Right kidney (tissue), 1 donor: ENCODE measurements at regions not wholly inside any gene's neighbourhood (a gene's known extent, or its start where the extent isn't known, plus 50 kb on each side); places are given as distances from the start of the nearest gene placed in this dataset.

Experiments used
- DNase-seq: peaks from one replicate; pipeline ENCODE4 v3.0.0-alpha.2; 2016

- DNase-seq = no peak
These were observed 194.8 kb upstream of the PRSS16 start for GRCh38 chr6:27052731-27053082.

- DNase-seq = no peak
These were observed 193.8 kb upstream of the PRSS16 start for GRCh38 chr6:27053738-27054137.

DNA sequence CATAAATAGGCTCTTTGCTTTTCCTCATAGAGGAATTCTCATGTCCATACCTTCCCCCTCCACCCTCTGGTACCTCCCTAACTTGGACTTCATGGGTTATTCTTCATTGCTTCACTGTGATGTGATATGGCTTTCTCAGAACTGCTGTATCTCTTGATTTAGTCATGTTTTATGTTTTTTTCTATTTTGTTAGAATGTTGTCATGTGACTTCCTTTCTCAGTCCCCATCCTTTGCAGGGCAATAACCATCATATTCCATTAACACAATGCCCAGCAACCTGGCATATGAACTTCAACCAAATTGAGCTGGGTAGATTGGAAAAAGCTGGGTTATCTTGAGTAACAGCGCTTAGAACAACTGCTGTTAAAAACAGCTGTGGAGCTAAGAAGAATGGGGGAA lies 190.9 kb upstream of the PRSS16 start:
- no peak for DNase-seq

GRCh38 chr6:27059621-27060425 lies 187.7 kb upstream of the PRSS16 start:
- DNase-seq = no peak

GRCh38 chr6:27061235-27061993 lies 186.1 kb upstream of the PRSS16 start:
- no peak for DNase-seq

- no peak for DNase-seq
These were observed 184.7 kb upstream of the PRSS16 start for GRCh38 chr6:27062755-27063154.

- no peak for DNase-seq
These were observed 182.3 kb upstream of the PRSS16 start for GRCh38 chr6:27065183-27065582.

DNA sequence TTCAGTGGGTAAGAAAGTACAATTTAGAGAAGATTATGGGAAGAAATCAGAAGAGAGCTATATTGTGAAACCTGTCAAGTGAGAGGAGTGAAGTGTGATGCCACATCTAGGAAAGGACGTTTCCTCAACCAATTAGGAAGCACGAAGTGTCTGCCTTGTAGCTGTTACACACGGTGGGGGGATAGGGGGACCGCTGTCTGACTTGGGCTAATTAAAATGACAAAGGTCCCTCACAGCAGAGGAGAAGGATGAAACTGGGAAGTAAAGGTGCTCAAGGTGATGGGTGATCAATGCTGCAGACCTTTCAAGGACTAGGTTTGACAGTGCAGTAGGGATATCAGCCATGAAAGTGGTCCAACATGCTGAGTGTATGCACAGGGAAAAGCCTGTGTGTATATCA lies 181.1 kb upstream of the PRSS16 start:
- no peak for DNase-seq

DNA sequence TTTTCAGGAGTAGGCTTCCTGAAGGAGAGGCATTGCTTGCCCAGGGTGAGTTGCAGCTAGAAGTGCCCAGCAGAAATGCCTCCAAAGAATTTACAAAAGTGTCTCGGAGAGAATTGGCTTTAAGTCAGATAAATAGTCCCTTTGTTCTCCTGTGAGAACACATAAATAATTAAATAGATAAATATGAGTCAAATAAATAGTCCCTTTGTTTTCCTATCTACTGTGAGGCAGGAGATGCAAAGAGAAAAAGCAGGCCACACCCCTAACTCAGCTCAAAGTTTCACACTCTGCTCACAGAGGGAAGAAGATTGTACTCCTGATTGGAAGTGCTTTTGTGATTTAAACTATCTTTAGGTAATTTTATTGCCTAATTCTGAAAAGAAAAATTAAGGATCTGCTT lies 180.7 kb upstream of the PRSS16 start:
- no peak for DNase-seq

GRCh38 chr6:27073441-27073840 lies 174.1 kb upstream of the PRSS16 start:
- DNase-seq = no peak

DNA sequence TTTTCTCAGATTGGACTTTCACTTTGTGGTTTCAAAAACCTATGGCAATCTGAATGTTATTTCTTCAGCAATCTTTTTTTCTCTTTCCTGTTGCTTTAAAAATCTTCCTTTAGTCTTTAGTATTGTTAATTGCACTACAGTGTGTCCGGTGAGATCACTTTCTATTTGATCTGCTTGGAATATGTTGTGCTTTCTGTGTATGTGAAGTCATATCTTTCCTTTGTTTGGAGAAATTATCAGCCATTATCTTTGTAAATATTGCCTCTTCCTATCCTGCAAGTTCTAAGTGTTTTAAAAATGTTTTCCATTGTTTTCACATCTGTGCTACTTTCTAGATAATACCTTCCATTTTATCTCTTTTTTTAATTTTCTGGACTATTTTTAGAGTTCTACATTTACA lies 171.4 kb upstream of the PRSS16 start:
- no peak for DNase-seq

GRCh38 chr6:27078734-27079357 lies 168.7 kb upstream of the PRSS16 start:
- DNase-seq = peak; percentile 31

DNA sequence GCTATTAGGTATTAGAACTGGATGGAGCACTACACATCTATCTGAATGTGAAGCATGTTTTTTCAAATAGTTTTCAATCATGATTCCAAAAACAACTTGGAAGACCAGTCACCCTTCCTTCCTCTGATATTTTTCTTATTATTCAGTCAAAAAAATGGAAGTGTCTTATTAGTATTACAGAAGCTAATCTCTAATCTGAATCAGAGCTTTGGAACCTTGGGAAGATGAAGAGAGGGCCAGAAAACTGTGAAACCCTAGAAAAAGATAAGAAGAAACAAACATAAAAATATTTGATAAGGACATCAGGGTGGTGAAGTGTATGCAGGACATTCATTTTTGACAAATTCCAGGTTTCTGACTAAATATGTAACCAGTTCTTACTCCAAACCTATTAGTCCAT lies 166.3 kb upstream of the PRSS16 start:
- no peak for DNase-seq

GRCh38 chr6:27081931-27082330 lies 165.6 kb upstream of the PRSS16 start:
- no peak for DNase-seq

DNA sequence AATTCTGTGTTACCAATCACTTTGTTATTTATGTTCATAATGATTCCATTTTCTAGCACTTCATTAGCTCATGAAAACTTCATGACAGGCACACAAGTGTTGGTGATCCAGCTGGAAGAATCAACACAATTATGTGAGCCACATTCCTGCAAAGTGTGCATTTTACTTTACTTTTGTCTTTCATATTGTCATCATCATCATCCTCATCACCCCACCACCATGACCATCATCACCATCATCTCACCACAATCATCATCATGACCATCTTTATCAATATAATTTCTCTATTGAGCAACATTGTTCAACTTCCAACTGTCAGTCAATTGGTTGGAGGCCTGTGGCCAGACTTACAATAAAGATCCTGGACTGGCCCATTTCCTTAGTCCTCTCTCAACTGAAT lies 159.4 kb upstream of the PRSS16 start:
- no peak for DNase-seq

DNA sequence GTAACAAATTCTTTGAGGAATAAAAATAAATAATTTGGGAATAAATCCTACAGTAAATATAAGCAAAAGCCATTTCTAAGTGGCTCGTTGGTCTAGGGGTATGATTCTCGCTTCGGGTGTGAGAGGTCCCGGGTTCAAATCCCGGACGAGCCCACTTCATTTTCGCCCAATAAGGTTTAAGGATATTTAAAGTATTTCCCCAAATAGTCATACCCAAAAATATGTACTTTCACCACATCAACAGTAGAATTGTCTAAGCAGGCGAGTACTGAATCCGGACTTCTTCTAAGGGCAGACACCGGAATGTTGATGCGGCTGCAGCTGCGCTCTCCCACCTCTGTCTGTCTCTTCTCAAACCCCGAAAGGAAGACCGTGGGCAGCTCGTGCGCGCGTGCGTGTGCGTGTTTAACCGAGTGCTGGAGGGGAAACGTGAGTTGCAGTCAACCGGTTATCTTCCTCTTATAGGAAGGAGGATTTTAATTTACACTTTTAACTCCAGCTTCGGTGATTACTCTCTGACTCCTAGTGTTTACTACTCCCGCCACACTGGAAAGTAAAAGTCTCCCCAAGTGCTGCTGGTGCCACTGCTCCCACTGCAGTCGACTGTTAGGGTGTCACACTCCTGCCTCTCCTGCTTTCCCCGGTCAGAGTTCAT lies 155.7 kb upstream of the PRSS16 start:
- peak; percentile 36 for DNase-seq

GRCh38 chr6:27092316-27092692 lies 155.2 kb upstream of the PRSS16 start:
- no peak for DNase-seq

GRCh38 chr6:27095914-27096313 lies 151.6 kb upstream of the PRSS16 start:
- DNase-seq = no peak

GRCh38 chr6:27096834-27097511 lies 150.5 kb upstream of the PRSS16 start:
- peak; percentile 47 for DNase-seq

DNA sequence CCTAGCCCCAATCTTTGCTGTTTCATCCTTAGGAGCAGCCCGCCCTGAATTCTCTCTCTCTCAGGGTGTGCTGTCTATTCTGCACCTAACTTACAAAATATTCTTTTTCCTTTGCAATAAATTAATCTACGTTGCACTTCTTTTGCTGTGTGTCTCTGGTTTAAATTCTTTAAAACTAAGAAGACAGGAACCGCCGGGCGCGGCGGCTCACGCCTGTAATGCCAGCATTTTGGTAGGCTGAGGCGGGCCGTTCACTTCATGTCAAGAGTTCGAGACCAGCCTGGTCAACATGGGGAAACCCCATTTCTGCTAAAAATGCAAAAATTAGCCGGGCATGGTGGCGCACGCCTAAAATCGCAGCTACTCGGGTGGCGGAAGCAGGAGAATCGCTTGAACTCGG lies 148.5 kb upstream of the PRSS16 start:
- DNase-seq = no peak

GRCh38 chr6:27100921-27101320 lies 146.6 kb upstream of the PRSS16 start:
- no peak for DNase-seq

GRCh38 chr6:27101824-27102223 lies 145.7 kb upstream of the PRSS16 start:
- no peak for DNase-seq

- no peak for DNase-seq
These were observed 141.1 kb upstream of the PRSS16 start for GRCh38 chr6:27106382-27106781.
